EH (cell line): ENCODE measurements at regions not wholly inside any gene's neighbourhood (a gene's known extent, or its start where the extent isn't known, plus 50 kb on each side); places are given as distances from the start of the nearest gene placed in this dataset.

Experiments used
- DNase-seq: peaks from one replicate; pipeline ENCODE4 v3.0.0-alpha.2; 2015; ENCODE audit warnings: low read depth

DNA sequence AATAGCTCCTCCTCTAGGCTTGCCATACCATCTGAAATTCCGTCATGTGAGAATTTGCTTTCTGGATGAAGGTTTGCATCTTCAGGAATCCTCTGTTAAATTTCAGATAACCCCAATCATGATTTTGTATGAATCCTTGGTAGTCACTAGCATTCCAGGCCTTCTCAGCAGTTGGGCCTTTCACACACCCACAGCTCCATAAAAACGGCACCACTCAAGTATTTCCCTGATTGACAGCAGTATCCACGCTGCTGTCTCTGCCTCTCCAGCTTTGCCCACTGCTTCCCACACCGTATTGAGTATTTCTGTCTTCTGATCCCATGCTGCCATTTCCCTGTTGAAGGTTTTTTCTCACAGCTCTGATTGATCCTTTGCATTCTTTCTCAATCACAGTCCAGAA, 208.7 kb upstream of the NCAM1 start:
- no peak for DNase-seq

DNA sequence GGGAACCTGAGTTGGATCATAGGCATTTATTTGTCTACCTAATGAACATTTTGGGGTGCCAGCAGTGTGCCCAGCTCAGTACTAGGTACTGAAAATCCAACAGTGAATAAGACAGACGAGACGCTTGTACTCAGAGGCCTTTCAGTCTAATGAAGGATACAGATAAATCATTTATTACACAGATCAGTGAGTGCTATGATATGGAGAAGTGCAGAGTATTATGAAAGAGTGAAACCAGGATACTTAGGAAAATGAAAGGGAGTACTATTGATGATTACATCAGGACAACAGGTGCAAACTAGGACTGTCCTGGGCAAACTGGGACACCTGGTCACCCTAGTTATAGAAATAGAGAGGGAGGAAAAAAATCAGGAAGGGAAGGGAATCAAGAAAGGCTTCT, 207.5 kb upstream of the NCAM1 start:
- DNase-seq, result no peak

DNA sequence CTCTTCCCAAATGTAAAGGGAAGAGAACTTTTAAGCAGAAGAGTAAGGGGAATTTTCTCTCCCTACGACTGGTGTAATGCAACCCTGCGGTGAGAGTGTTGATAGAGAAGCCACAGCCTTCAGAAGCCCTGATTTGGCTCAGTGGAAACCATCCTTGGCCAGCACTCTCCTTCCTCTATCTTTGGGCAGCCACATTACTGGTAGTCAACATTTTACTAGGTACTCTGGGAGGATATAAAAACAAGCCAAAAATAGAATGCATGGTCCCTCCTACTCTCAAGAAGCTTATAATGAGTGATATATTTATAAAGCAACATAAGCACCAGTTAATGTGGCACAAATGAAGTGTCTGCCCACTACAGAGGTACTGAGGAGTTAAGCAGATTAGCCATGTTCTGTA, 201.8 kb upstream of the NCAM1 start:
- DNase-seq, result no peak

DNA sequence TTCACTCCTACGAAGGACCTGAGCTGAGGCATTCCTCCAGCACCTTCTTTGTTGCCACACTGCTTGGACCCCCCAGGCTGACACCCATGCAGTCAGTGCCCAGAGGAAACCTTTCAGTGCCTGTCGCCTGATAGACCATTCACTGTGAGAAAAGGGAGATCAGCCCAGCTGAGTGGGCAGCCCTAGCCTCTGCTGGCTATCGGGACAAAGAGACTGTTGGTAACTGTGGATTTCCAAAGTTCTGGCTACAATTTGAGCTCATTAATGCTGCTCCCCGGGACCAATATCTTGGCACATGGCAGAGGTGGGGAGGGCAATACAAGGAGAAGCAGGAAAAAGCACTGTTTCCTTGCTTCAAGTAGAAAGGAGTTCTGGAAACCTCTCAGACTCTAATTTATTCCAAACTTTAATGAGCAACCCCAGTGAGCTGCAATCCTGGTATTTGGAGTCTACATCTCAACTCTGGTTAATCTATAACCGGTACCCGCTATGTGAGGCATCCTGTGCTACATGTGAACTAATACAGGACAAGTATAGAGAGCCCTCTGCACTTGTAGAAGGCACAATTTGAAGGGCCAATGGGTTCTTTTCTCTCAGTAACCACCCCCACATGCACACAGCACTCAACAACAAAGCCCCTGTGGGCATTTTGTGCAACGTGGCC, 200.7 kb upstream of the NCAM1 start:
- no peak for DNase-seq

DNA sequence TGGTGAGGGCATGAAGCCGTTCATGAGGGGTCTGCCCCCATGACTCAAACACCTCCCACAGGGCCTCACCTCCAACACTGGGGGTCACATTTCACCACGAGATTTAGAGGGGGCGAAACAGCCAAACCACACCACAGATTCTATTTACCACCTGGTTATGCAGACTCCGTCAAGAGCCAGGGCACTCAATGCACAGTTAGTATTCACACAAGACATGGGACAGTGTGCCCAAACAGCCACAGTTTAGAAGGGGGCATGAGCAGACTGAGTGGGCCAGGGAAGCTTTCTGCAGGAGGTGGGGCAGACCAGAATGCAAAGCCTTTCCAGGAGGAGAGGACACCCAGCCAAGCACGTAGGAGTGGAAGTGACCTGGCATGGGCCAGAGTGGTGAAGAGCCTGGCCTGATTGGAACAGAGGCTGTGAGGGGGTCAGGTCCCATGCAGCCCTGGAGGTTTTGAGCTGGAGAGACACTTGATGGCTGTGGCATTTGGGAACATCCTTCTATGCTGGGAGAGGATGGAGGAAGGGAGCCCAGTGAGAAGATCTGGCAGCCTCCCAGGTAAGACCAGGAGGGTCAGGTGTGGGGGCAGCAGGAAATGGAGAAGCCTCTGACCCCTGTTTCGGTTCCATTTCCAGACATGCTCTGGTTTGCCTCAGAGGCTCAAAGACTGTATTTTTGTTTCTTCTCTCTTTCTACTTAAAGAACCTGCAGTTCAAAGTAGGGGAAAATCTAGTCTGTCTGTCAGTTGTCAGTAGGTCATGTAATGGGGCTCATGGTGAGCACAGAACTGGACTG, 199.1 kb upstream of the NCAM1 start:
- DNase-seq, result no peak

DNA sequence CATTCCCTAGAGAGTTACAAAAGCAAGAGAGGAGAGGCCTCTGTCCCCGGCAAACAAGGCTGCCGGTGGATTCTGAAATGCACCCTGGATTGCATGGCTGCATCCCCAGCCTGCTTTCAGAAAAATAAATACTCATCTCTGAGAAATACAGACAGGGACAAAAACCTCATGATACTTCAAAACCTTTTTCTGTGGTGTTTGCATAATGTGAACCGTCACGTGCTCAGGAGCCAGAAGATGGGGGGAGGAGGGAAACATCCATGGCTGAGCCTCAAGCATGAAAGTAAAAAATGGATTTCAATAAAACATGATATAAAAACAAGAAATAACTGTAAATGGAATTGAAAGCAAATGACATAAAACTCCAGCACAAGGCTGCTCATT, 198.5 kb upstream of the NCAM1 start:
- no peak for DNase-seq

DNA sequence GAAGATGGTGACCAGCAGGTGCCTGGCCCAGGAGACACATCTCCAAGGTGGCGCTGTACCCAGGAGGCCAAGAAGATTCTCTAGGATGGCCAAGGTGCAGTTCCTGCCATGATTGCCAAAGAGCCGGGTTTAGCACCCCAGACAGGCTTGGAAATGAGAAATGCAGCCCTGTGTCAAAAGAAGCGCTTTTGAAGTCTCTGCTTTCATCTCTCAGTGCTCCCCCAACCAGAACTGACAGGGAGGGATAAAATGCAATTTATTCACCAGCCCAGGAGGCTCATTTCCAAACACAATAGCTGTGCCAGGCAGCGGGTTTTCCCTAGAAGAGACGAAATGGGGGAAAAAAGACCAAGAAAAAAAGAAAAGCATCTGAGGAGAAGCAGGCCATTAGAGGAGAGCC, 195.9 kb upstream of the NCAM1 start:
- no peak for DNase-seq

DNA sequence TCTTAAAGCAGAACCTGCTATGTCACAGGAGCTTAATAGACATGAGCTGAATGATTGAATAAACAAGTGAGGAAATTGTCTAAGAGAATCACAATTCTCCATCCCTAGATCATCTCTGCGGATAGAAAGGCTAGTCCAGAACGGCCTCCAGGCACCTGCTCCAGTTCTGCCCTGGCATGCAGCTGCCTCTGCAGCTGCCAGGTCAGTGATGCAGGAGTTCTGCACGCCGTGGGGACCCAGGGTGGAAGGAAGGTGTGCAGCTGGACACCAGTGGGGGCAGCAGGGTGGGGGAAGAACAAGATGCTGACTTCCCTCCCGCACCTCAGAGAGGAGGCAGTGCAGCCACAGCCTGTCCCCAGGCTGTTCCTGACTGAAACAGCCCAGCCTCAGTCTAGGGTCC, 192.1 kb upstream of the NCAM1 start:
- DNase-seq, result no peak

DNA sequence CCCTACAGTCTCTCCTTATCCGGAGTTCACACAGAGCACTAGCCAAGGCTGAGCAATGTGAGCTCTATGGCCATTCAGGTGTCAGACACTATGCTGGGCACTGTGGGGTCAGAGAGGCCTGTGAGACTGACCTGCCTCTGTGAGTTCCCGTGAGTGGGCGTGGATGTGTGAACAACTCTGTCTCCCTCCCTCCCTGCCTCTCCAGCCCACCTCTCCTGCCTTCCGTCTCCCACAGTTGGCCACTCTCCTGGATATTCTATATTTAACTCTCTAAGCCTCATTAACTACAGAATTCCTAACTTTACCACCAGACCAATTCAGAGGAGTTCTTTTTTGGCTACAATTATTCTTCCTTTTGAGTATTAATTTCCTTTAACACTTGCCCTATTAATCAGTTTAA, 191.6 kb upstream of the NCAM1 start:
- DNase-seq, result no peak

DNA sequence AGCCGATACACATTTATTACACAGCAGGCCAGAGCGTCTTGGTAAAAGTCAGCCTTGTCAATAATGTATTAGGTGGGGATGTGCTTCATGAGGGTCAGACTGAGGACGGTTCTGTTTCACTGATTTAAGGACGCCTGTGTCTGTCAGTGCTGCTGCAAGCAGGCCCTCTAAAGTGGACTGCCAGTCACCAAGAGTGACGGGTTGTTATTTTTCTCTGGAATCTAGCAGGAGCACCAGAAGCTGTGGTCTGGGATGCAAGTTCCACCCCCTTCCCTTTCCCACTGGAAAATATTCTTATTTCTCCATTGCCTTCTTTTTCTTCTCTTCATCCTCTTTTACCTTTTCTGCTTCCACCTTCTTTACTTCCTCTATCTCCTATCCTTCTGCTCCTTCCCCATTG, 191.2 kb upstream of the NCAM1 start:
- DNase-seq, result no peak

DNA sequence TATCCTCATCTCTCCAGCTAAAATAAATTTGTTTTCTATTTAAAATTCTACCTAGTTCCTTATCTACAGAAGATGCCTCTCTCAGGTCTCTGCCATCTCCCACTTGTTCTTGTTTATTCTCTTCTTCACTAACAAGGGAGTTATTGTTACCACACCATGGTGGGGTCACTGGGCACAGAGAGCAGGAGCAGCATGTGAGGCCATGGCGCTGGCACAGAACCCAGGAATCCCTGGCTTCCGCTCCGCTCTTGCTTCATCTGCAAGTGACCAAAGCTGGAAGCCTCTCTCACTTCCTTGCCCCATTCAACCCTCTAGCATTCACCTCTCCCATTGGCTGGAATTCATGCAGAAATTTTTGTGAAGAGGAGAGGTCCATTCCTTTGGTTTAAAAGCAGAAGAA, 190.7 kb upstream of the NCAM1 start:
- no peak for DNase-seq

DNA sequence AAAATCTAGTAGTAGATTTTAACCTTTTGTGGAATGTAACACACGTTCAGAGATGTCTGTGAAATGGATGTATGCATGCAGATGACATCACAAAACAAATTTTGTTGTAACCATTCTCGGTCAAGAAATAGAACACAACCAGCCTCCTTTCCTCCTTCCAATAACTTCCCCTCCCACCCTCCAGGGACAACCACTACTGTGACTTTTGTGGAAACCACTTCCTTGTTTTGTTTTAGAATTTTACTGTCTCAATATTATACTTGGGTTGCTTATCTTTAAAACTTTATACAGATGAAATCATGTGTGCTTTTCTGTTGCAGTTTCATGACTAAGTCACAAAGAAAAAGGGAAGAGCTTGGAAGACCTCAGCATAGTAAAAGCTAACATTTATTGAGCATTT, 189.4 kb upstream of the NCAM1 start:
- DNase-seq, result no peak

DNA sequence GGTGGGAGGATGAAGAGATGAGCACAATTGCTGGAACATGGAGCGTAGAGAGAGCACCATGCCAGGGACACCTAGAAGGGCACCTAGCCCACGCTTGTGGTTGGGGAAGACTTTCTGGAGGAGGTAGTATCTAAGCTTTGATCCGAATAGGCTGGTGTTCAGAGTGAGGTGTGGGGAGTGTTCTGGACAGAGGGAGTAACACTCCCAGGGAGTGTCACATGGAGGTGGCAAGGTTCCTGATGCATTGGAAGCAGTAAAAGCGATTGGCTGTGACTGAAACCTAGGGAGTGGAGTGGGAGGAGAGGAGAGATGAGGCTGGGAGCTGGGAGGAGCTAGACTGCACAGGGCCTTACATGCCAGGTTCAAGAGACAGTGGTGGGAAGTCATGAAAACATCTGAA, 188.0 kb upstream of the NCAM1 start:
- no peak for DNase-seq

DNA sequence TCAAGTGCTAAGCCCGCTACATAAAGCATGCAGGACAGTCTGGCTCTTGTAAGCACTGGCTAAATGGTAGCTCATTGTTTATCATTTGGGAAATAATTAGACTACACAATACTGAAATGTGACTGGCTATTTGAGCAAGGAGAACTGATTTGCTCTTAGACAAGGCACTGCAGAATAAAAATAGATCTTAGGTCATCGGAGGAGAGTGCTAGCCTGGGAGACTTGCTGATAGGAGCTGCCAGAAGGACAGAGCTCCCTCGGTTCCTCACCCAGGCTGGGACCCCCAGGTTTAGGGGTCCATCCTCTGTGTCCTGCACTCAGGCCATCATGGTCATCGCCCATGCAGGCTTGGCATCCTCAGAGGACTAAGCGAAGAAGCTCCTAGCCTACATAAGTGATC, 184.4 kb upstream of the NCAM1 start:
- DNase-seq, result no peak

DNA sequence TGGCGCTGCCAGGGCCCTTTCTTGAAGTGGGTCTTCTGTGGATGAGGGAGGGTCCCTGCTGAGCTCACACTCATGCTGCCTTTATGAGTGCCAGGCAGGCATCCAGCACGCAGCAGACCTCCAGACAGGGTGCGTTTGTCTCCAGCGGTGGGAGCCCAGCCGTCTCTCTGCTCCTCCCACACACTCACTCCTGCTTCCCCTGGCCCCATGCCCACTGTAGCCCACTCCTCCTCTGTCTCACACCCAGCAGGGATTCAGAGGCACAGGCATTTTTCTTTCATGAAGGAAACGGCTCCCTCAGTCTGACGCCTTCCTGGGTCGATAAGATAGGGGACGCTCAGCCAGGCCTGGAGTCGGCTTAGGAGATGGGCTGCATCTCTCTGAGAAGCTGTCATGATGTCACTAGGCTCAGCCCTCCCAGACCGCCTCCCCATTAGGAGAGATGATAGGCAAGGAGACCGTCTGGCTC, 183.9 kb upstream of the NCAM1 start:
- DNase-seq, result no peak

DNA sequence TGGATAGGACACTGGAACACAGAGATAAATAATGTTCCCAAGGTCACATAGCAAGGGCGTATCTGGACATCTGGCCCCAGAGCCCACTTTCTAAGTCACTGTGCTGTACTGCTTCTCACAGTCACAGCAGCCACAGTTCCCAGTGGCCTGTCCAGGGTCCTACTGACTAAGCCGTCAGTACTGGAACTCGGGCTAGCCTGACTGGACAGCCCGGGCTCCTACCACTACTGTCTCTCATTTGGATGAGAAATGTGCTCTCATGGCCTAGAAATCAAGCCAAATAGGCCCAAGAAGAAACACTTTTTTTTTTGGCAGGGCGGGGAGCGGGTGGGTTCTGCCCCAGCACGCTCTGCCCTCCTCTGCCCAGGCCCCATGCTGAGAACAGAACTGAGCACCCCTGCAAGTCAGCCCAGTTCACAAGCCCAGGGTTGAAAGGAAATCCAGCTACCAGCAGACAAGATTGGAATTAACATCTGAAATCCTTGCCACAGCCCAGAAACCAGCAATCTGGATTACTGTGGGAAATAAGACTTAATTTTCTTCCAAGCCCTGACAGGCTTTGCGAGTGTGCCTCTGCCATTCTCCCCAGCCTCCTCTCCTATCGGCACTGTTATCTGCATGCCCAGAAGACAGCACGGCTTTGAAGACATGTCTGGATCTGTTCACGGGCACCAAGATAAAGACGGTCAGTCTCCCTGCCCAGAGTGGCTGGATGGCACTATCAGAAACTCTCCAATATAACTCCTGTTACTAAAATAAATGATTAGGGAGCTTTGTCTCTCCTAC, 182.9 kb upstream of the NCAM1 start:
- no peak for DNase-seq

DNA sequence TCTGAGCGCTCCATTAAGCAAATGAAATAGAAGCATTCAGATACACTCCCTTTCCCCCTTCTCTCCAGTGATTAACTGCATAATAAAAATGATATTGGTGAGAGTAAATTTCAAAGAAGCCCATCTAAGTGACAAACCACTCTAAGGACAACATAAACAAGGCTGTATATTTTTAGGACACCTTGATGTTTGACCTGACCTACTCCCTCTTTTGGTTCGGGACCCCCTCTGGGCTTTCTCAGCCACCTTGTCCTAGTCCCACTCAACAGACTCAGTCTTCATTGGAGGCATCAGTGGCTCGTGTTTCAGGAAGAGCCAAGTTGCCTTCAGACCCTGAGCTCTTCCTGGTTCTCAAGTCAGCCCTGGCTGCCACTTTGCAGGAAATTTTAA, 182.3 kb upstream of the NCAM1 start:
- no peak for DNase-seq

DNA sequence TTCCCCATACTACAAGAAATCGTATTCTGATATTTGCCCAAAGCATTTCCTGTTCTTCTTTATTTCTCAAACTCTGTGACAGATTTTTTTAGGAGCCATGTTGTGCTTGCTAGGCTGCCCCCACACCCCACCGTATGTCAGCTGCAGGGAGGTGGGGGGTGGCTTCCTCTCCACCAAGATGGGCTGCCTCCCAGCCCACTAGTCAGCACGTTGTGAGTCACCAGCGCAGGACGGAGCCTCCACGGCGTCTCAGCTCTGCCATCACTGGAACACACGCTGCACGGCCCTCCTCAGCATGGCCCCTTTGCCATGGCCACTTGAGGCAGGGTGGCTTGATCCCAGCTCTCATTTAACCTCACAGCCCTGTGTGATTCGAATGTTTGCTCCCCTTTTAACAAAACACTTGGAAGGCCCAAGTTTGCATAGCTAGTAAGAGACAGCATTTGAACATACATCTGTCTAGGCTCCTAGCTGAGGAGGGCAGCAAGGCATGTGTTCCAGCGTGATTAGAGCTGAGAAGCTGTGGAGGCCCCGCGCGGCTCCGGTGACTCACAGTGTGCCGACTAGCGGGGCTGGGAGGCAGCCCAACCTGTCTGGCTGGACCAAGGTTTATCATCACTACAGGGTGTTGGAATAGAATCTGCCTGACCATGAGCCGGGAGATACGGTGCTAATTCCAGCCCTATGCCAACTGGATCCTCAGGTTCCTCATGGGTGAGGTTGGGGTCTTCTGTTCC, 180.7 kb upstream of the NCAM1 start:
- no peak for DNase-seq

DNA sequence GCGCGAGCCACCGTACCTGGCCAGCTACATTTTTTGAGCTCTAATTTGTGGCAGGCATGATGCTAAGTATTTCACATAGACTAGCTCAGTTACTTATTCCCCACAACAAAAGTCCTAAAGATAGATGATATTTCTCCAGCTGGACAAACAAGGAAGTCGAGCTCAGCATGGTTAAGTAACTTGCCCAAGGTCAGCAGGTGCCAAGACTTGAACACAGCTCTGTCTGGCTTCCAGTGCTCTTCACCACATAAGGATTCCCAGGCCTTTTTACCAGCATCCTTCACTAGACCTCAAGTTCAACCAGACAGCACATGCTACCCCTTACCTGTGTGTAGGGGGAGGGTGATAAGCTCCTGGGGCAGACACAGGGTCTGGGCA, 177.3 kb upstream of the NCAM1 start:
- no peak for DNase-seq

DNA sequence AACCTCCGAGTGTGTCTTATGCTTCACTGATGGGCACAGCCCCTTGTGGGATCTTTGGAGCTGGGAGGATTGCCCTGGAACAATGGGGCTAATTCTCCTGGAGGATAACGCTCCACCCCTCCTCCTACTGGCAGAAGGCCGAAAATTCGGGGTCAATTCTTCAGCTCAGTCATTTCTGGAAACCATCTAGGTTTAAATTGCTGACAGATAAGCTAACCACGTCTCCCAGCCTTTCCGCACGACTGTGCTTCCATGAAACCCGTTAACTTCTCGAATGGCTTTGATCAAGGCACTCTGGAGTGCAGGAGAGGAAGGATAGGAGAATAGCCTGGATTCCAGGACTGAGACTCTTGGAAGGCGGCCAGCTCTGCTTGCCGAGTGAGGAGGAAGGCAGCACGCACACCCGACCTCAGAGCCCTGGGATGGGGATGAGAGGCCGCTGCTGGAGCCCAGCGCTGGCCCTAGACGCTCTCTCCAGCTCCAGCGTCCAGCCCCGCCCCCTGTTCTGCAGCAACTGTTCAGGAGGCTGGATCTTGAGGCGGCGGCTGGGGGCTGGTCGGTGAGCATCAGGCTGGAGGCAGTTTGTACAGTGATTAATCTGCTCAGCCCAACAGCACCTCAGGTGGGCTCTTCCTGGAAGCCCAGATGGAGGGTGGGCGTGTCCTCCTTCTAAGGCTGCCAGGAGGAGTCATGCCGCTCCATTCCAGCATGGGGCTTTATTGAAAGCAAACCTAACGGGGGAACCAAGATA, 176.7 kb upstream of the NCAM1 start:
- DNase-seq, result peak; percentile 46

DNA sequence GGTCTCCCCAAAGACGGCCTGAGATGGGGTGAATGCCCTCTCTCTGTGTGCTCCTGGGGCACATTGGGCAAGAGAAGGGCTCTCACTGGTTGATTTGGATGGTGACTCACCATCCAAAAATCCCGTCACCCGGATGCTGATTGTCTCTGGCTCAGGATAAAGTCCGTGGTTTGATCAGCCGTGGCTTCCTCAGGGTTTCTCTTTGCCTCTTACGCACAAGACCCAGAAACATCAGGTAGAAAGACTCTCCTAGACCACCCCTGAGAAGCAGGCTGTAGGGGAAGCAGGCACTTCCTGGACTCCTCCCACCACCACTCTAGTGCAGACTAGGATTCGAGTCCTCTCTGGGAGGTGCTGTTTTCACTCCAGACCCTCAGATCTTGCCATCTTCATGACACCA, 176.1 kb upstream of the NCAM1 start:
- peak; percentile 9 for DNase-seq

DNA sequence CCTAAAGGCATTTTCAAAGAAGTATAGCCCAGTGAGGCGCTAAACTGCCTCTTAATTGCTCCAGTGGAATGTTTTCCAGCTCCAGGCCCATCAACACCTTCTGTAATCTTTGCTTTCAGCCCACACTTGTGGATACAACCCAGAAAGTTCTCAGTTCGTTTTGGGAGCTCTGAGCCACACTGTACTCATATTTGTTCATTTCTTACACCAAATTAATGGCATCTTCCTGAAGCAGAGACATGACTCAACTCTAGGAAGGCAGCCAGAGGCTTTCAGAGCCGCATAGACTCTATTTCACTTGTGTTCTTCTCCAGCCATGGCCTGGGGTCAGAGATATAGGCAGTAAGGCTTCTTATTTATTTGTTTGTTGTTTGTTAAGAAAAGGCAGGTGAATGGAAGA, 175.5 kb upstream of the NCAM1 start:
- peak; percentile 17 for DNase-seq
